Adrenal gland (tissue), 5 donors: ENCODE measurements at regions not wholly inside any gene's neighbourhood (a gene's known extent, or its start where the extent isn't known, plus 50 kb on each side); places are given as distances from the start of the nearest gene placed in this dataset.

Experiments
- CTCF ChIP-seq, 6 experiments: fragments of 450-650 bp in 4 of 6; fragments of 200-600 bp in 2 of 6; sonication (generic) in 1 of 6; IDR thresholded peaks; 1 replicate in 5 of 6; 2 replicates in 1 of 6; pipeline versions ENCODE4 v1.5.1 to v1.8.0; 2016 to 2021; ENCODE audit warnings: antibody characterized with exemption in 6 of 6, mild to moderate bottlenecking in 2 of 6, moderate library complexity in 1 of 6
- POLR2A ChIP-seq, 2 donors: fragments of 450-650 bp; IDR thresholded peaks; one replicate each; pipeline ENCODE4 v1.6.1; 2017; ENCODE audit warnings: antibody characterized with exemption in 2 of 2, mild to moderate bottlenecking in 2 of 2, moderate library complexity in 1 of 2
- donor health status: DM: no; HTN: no; CAD: no.

GRCh38 chr2:184305105-184305504 lies 293.2 kb upstream of the ZNF804A start:
- TF ChIP-seq CTCF (IDR thresholded peaks at IDR 0.05) = no peak
- TF ChIP-seq POLR2A (IDR thresholded peaks at IDR 0.05) = no peak
